Stimulated activated CD8-positive, alpha-beta memory T cell treated with anti-CD3 and anti-CD28 coated beads, Interleukin-7, amount 100 ng/mL, for 1 hour (primary cell): ENCODE measurements at regions not wholly inside any gene's neighbourhood (a gene's known extent, or its start where the extent isn't known, plus 50 kb on each side); places are given as distances from the start of the nearest gene placed in this dataset.

Source experiments
- DNase-seq, 2 donors: peaks; one replicate each; pipeline ENCODE4 v3.0.0-alpha.2; 2020; ENCODE audit warnings: low read depth in 2 of 2

GRCh38 chr2:128492966-128493811, 174.5 kb upstream of the HS6ST1 start:
- no peak for DNase-seq

- DNase-seq: no peak
These were observed 175.2 kb upstream of the HS6ST1 start for GRCh38 chr2:128493880-128494279.

GRCh38 chr2:128494307-128494639, 175.6 kb upstream of the HS6ST1 start:
- no peak for DNase-seq

GRCh38 chr2:128494640-128495321, 176.1 kb upstream of the HS6ST1 start:
- no peak for DNase-seq

GRCh38 chr2:128495996-128496547, 177.4 kb upstream of the HS6ST1 start:
- no peak for DNase-seq

GRCh38 chr2:128496700-128497099, 178.0 kb upstream of the HS6ST1 start:
- no peak for DNase-seq

- DNase-seq: no peak
These were observed 178.8 kb upstream of the HS6ST1 start for GRCh38 chr2:128497461-128497860.

GRCh38 chr2:128498086-128498485, 179.4 kb upstream of the HS6ST1 start:
- no peak for DNase-seq

- no peak for DNase-seq
These were observed 179.9 kb upstream of the HS6ST1 start for GRCh38 chr2:128498589-128498988.

- DNase-seq: no peak
These were observed 180.9 kb upstream of the HS6ST1 start for GRCh38 chr2:128499367-128500137.

GRCh38 chr2:128500138-128500800, 181.6 kb upstream of the HS6ST1 start:
- no peak for DNase-seq

- DNase-seq: no peak
These were observed 182.5 kb upstream of the HS6ST1 start for GRCh38 chr2:128501006-128501690.

- no peak for DNase-seq
These were observed 183.0 kb upstream of the HS6ST1 start for GRCh38 chr2:128501700-128502099.

- no peak for DNase-seq
These were observed 183.5 kb upstream of the HS6ST1 start for GRCh38 chr2:128502200-128502599.

- no peak for DNase-seq
These were observed 184.1 kb upstream of the HS6ST1 start for GRCh38 chr2:128502638-128503246.

- no peak for DNase-seq
These were observed 185.0 kb upstream of the HS6ST1 start for GRCh38 chr2:128503399-128504245.

- DNase-seq: no peak
These were observed 185.8 kb upstream of the HS6ST1 start for GRCh38 chr2:128504246-128505149.

- DNase-seq: no peak
These were observed 186.5 kb upstream of the HS6ST1 start for GRCh38 chr2:128505150-128505490.
